PFSK-1 (cell line): ENCODE measurements at regions not wholly inside any gene's neighbourhood (a gene's known extent, or its start where the extent isn't known, plus 50 kb on each side); places are given as distances from the start of the nearest gene placed in this dataset.

Experiments
- POLR2AphosphoS5 ChIP-seq: IDR thresholded peaks from 2 replicates; pipeline ENCODE4 v1.6.1; 2012; ENCODE audit warnings: low read depth, mild to moderate bottlenecking, control low read depth, low read length, moderate library complexity
- SIN3A ChIP-seq: IDR thresholded peaks from 2 replicates; pipeline ENCODE4 v1.6.1; 2012; ENCODE audit warnings: mild to moderate bottlenecking, low read length, moderate library complexity, borderline replicate concordance; ENCODE audit not compliant: insufficient read depth
- TF ChIP-seq, protein P1 (sequence below), 2 experiments: IDR thresholded peaks; 2 replicates each; pipeline versions ENCODE4 v1.6.1 to v1.8.0; 2011 to 2012; ENCODE audit warnings: low read depth in 2 of 2, low read length in 2 of 2, control low read depth in 1 of 2, inconsistent platforms in 1 of 2, mild to moderate bottlenecking in 1 of 2, moderate library complexity in 1 of 2; ENCODE audit not compliant: insufficient read depth in 1 of 2

DNA sequence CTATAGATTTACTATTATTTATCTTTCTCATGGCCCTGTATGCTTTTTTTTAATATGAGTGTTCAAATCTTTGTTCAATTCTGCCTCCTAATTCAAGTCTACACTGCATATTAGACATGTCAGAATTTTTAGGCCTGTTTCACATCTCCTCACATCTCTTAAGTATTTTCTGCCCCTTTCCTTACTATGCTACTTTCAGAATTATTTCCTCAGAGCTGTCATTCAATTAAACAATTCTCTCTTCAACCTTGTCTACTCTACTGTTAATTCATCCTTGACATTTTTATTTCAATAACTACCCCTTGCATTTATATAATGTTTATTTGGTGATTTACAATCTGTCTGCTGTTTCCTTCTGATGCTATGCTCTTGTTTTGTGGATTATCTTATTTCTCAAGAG lies 91.1 kb downstream of the CAPZA3 start:
- TF ChIP-seq SIN3A: no peak
- no peak for TF ChIP-seq POLR2AphosphoS5
- TF ChIP-seq, protein P1, sequence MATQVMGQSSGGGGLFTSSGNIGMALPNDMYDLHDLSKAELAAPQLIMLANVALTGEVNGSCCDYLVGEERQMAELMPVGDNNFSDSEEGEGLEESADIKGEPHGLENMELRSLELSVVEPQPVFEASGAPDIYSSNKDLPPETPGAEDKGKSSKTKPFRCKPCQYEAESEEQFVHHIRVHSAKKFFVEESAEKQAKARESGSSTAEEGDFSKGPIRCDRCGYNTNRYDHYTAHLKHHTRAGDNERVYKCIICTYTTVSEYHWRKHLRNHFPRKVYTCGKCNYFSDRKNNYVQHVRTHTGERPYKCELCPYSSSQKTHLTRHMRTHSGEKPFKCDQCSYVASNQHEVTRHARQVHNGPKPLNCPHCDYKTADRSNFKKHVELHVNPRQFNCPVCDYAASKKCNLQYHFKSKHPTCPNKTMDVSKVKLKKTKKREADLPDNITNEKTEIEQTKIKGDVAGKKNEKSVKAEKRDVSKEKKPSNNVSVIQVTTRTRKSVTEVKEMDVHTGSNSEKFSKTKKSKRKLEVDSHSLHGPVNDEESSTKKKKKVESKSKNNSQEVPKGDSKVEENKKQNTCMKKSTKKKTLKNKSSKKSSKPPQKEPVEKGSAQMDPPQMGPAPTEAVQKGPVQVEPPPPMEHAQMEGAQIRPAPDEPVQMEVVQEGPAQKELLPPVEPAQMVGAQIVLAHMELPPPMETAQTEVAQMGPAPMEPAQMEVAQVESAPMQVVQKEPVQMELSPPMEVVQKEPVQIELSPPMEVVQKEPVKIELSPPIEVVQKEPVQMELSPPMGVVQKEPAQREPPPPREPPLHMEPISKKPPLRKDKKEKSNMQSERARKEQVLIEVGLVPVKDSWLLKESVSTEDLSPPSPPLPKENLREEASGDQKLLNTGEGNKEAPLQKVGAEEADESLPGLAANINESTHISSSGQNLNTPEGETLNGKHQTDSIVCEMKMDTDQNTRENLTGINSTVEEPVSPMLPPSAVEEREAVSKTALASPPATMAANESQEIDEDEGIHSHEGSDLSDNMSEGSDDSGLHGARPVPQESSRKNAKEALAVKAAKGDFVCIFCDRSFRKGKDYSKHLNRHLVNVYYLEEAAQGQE (IDR thresholded peaks at IDR 0.05; ENCODE audit: insufficient read depth in 1 of 2, low read depth in 2 of 2, low read length in 2 of 2): no peak
